NCI-H2196 (cell line): ENCODE measurements at regions not wholly inside any gene's neighbourhood (a gene's known extent, or its start where the extent isn't known, plus 50 kb on each side); places are given as distances from the start of the nearest gene placed in this dataset.

Source experiments
- DNase-seq: peaks from one replicate; lab custom pipeline; 2025; ENCODE audit not compliant: unreplicated experiment; lab: John Stamatoyannopoulos, UW

- no peak for DNase-seq
Measured at GRCh38 chr12:100738086-100738485, 56.5 kb upstream of the ANO4 start.

DNA sequence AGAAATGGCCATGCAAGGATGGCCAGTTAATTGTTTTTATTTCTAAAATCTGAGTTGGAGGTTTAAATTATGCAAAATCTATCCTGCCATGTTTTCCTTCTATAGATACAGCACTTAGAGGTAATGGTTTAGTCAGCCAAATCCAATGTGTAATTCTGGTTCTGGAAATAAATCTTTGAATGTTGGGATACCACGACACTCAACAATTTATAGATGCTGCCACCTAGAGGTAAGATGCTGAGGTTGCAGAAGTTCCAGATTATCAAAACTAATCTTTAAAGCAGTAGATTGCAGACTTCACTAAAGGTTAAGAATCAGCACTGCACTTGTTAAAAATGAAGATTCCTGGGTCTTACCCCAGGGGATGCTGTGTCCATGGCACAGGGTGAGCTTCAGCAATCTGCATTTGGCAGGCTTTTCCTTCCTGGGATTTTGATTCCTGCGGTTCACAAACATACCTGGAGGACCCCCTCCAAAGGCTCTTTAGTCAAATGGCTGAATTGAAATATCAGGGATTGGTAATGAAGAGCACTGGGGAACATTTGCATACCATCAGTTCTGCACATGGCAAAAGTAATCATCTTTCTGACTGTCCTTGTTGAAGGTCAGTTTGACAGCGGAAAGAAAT lies 53.4 kb upstream of the ANO4 start:
- DNase-seq, result peak; percentile 37

DNA sequence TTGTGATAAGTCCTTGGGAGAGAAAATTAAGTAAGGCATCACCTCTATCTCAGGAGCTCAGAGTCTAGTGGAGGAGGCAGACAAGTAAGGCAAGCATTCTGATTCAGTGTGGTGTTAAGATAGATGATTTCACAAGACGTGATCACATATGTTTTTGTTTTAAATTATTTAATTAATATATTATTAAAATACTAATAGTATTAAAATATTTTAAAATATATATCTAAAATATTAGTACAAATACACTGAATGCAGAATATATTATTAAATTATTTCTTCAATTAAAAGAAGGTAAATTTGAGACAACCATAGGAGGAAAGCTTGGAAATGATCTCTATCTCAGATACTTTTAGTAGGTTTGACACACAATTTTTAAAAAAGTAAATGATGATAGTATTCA lies 51.5 kb upstream of the ANO4 start:
- DNase-seq, result no peak
